HG03571 (cell line): ENCODE measurements at regions not wholly inside any gene's neighbourhood (a gene's known extent, or its start where the extent isn't known, plus 50 kb on each side); places are given as distances from the start of the nearest gene placed in this dataset.

Source experiments
- ATAC-seq: cut with Tn5 transposase; IDR thresholded peaks from one replicate; pipeline ENCODE4 v1.9.1; 2021; ENCODE audit not compliant: unreplicated experiment

DNA sequence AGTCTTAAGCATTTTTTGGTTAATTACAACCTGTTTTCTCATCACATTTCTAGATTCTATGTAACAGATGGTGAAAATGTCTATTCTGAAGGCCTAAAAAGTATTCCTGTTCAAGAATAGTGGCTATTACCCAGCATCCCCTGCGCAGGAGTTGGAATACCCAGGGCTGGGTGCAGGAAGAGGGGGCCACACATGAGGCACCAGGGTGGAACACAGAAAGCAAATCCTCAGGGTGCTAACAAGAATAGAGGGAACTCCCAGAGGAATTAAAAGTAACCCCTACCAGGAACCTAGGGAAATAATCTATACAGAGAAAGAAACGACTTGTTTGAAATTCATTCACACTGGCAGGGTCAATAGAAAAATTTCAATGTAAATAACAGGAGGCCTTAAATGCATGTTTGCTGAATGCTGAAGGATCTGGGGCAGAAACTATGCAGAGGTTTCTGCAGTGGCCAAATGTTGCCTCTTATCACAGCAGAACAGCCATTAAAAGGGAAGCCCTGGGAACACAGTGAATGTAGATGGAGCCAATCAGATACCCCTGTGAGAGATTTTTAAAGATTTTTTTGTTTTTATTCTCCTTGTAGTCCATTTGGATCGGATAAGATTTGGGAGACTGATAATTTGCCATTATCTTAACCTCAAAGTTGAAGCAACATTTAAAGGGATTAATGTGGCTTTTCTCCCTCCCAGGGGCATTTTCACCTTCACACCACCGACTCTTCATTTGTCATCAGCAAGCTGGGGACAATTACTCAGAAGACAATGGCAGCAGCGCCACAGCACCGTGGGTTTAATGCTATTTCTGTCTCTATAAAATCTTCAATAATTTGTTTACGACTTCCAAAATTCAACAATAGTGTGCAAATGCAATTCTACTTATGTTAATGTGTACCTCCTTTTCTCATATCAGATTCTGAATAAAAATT is 196.0 kb upstream of the PSMD7 start:
- no peak for ATAC-seq

DNA sequence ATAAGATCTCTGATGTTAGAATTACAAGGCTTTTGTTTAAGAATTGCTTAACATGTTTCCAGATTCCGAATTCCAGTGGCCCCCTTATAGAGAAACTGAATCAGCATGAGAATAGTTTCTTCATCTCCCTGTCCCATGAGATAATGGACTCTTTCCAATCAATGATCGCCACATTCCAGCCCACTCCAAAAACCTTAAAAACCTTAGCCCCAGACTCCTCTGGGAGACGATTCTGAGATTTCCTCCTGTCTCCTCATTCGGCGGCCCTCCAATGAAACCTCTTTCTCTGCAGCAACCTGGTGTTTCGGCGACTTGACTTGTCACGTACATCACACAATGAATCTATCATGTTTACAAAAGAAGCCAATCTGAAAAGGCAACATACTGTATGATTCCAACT is 197.1 kb upstream of the PSMD7 start:
- ATAC-seq, result no peak

DNA sequence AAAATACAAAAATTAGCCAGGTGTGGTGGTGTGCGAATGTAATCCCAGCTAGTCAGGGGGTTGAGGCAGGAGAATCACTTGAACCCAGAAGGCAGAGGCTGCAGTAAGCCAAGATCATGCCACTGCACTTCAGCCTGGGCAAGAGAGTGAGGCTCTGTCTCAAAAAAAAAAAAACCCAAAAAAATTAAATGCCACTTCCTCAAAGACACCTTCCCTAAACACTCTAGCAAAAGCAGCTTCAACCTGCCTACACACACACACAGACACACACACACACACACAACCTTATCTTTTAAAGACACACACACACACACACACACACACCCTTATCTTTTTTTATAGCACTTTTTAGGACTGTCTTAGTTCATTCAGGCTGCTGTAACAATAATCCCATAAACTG is 201.7 kb upstream of the PSMD7 start:
- ATAC-seq, result no peak

DNA sequence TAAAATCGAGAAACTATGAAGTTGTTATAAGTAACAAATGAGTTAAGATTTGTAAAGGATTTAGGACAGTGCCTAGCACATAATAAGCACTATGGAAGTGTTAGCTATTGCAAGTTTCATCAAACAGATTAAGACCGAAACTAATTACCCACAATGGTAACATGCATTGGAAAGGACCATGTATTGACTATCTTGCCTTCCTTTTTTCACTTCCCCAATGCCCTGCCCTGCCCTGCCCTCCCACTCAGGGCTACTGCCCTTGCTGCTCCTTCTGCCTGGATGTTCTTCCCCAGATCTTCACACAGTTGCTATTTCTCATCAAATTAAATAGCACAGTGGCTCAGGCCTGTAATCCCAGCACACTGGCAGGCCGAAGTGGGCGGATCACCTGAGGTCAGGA is 202.1 kb upstream of the PSMD7 start:
- peak; percentile 59 for ATAC-seq

DNA sequence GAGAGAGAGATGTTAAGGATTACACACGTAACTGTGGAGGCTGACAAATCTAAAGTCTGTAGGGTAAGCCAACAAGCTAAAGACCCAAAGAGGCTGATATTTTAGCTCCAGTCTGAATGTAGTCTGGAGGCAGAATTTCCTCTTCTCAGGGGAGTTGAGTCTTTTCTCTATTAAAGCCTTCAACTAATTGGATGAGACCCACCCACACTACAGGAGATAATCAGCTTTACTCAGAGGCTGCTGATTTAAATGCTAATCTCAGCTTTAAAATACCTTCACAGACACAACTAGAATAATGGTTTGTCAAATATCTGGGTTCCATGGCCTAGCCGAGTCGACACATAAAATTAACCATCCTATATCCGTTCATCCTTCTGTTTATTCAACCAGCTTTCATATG is 204.3 kb upstream of the PSMD7 start:
- ATAC-seq, result no peak

DNA sequence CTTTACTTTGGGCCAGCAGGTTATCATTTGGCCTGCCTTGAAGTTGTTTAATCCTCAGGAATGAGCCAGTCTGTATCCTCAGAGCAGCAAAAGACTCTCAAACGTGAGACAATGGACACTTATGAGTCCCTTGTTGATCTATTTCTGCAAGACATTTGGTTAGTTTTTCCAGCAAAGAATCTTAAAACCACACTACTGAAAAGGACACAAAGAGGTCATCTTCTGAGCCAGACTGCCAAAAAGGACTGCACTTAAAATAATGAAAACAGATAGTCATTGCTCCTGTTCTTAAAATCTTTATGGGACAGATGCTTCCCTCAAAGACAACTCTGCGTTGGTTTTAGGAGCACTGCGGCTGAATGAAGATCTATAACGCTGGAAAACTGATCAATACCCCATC is 205.7 kb upstream of the PSMD7 start:
- ATAC-seq, result no peak

DNA sequence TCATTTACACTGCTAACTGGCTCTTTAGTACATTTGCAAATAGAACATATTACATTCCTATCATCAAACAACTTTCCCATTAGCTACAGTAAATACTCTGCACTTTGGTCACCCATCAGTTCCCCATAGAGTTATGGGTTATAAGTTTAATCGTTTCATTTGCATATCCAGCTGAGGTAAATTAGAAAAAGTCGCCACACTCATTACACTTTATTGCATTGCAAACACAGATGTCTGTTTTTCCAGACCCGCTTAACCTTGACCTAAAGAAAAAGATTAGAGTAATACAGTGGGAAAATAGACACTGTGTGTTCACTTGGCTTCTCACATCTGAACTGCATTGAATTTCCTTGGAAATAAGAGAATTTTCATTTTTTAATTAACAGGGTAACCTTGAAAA is 213.1 kb upstream of the PSMD7 start:
- no peak for ATAC-seq

DNA sequence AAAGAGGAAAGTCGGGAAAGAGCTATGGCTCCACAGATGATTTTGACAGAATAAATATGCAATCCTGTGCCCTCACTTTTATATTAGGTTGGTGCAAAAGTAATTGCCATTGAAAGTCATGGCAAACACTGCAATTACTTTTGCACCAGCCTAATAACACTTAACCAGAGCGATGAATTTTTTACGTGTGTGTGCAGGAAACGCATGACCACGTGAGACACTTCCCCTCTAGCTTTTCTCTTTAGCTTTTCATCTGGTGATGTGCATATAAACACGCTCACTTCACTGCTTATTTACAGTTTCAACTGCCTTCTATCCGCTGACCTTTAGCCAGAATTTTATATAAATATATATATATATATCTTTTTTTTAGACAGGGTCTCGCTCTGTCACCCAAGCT is 216.3 kb upstream of the PSMD7 start:
- no peak for ATAC-seq

DNA sequence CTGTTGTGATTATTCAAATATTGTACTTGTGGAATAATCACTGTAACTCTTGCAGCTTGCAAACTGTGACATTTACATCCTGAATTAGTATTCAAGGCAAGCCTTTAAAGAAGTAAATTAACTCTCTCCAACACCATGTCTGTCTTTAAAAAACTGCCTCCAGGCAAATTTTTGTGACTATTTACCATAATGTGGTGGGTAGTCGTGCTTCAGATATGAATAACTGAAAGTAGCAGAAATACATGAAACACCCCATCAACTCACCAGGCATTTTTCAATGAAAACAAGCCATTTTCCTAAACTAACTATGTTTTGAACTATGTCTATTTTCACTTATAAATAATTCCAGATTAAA is 217.4 kb upstream of the PSMD7 start:
- ATAC-seq, result peak; percentile 57

DNA sequence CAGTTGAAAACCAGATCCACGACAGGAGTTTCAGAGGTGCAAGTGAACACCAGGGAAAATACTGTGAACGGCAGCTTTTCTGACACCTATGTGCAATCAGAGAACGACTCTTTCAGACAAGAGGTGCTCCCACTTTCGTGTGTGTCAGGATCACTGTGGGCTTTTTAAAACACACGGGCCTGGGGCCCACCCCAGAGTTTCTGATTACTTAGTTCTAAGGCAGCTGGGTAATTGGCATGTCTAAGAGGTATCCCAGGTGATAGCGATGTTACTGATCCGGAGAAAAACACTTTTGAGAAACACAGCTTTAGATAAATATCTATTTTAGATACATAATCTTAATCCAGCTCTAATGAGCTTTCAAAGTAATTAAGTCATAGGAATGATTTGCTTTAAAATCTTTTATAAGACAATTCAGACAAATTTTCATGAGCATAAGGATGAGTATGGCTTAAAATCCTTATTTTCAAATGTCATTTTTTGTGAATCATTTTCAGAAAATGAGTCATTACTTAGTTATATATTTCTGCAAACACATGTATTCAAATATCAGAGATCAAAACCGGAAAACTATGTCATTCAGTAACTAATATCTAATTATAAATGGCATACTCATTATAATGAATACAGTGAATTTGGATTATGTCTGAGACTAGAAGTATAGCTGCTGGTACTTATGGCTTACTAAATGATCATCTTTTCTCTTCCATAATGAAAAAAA is 217.9 kb upstream of the PSMD7 start:
- peak; percentile 68 for ATAC-seq

DNA sequence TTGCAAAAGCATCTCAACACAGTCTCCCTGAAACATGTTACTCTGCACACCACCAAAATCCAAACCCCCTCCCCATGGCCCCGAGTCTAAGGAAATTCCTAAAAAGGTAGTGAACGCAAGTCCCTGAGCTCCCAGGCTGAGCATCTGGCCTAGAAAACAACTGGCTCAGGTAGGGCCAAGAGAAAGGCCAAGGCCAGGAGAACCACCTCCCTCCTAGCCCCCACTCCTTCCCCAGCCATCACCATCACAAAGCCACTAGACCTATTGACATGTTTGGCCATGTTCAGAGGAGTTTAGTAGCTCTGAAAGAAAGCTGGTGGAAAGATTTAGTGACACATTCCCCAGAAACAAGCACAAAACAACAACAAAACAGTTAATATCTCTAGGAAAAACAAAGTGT is 220.0 kb upstream of the PSMD7 start:
- no peak for ATAC-seq

DNA sequence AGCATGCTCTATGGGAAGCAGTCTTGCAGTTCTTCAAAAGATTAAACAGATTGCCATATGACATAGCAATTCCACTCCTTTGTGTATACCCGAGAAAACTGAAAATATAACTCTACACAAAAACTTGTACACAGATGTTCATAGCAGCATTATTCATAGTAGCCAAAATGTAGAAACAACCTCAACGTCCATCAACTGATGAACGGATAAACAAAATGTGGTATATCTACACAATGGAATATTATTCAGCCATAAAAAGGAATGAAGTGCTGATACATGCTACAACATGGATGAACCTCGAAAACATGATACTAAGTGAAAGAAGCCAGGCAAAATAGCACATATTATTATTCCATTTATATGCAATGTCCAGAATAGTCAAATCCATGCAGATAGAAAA is 221.2 kb upstream of the PSMD7 start:
- no peak for ATAC-seq

DNA sequence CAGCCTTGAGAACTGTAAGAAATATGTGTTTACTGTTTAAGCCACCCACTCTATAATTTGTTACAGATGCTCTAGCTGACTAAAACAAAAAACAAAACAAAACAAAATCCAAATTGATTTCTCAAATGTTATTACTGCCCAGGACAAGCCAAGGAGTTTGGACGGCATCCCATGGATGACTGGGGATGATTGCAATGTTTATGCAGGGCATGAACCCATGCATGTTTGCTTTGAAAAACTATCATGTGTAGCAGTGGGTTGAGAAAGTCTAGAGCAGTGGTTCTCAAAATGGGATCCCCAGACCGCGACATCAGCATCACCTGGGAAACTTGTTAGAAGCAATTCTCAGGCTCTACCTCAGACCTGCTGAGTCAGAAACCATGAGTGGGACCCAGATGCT is 223.2 kb upstream of the PSMD7 start:
- ATAC-seq, result no peak

DNA sequence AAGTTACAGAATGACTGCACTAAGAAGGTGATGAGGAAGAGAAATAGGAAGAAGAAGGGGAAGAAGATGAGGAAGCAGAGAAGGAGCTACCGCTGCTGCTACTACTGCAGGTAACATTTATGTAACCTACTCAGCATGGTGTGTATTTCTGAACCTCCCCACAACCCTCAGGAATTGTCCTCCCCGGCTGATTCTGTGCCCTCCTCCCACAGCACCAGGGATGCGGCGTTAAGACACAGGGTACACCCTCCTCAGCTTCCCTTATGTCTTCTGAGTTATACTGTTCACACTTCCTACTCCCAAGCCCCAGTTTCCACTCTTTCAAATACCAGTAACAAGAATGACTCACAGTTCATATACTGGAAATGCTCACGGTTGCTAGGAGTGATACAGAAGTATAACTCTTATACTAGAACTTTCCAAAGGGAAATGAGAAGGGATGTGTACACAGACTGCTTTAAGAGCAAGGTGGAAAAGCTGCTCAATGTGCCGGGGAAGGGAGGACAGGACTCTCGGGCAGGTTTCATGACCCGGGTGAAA is 224.5 kb upstream of the PSMD7 start:
- ATAC-seq, result no peak

DNA sequence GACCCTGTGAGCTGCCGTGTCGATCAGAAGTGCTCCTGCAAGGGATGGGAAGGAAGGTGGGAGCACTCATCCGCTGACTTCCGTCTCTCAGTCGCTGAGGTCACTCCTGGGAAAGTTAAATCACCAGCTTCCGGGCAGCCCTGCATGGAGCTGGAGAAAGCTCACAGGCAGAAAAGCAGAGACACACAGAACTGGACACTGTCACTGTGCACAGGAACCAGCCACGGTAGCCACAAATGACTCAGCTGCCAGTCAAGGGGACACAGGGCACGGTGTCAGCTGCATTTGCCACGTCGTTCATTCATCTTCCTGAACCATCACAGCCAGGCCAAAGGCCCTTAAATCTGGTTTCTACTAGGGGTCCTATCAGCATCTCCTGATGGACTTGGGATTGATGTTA is 226.4 kb upstream of the PSMD7 start:
- no peak for ATAC-seq

DNA sequence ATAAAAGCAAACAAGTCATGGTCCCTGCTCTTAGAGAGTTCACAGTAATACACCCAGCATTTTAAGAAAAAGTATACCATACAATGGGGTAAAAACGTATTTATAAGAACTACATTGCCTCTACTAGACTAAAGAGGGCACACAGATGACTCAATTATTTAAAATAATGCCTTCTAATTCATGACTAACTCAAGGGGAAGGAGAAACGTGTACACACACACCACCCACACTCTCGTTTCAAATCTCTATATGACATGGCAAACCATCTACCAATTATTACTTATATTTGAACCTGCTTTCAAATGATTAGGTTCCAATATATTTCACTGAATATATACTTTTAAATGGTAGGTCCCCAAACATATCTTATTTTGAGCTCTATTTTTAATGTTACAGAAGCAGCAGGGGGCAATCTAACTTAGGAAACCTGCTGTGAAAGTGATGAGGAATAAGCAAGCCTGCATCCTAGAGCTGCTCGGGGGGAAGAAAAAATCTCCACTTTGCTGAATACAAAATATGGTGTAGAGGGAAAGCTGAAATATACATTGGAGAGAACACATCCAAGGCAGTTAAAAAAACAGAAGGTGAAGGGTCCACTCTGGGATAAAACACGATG is 232.4 kb upstream of the PSMD7 start:
- ATAC-seq, result no peak

DNA sequence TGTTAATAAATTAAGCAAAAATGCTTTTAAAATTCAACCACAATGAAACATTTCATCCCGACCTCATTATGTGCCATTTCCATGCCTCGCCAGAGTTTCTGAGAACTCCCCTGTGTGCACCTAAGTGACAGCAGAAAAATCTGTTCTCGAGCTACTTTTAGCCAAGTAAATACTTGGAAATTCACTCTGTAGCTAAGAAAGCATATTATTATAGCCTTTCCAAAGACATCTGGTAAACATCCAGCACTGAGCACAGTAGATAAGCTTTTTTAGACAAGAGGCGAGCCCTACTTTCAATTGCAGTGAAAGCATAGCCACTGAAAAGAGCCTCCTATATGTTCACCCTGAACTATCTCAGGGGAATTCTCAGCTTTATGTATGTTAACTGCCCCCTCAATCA is 242.8 kb upstream of the PSMD7 start:
- no peak for ATAC-seq

DNA sequence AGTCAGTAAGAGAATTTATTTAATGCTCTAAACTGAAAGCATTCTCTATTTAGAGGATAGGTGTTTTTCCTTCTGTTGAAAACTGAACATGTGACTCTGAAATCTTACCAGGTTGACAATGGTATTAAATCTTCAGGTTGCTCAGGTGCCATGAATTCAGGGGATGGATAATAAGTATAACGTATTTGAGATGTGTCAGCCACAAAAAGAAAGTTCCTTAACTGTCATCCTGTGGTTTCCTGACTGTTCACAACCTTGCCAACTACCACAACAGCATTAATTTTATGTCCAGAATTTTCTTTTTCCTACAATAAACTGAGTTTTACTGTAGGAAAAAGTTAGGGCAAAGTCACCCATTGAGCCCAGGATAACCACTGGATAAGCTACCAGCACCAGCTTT is 243.3 kb upstream of the PSMD7 start:
- ATAC-seq, result no peak

DNA sequence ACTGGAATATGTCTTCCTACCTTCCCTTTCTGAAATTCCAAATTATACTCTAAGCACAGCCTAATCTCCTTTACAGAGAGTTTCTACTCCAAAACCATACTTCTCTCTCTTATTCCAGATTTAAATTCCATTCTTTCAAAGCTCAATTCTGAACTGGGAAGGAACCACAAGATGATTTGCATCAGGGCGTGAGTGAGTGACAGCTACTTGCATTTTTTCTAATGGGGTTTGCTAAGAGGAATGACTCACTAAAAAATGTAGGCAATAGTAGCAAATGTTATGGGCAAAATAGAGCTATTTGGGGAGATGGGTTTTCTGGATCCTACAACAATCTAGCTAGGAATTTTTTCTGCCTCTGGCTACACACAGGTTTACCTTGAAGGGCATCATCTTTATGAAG is 244.6 kb upstream of the PSMD7 start:
- no peak for ATAC-seq

DNA sequence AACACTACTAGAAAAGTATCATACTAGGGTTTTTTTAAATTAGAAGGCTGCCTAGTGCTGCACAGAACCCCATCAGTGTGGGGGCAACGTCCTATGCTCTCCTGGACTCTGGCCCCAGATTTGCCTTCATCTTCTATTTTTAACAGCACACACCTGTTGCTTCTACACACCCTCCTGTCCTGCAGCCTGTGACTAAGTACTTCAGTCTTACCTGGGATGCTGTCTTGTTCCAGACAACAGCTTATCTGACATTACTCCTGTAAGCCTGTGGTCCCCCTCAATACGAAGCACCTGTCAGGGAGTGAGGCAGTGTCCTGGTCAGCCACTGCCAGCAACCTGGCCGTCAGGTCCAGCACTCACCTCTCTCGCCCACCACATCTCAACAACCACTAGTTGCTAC is 247.6 kb upstream of the PSMD7 start:
- no peak for ATAC-seq

DNA sequence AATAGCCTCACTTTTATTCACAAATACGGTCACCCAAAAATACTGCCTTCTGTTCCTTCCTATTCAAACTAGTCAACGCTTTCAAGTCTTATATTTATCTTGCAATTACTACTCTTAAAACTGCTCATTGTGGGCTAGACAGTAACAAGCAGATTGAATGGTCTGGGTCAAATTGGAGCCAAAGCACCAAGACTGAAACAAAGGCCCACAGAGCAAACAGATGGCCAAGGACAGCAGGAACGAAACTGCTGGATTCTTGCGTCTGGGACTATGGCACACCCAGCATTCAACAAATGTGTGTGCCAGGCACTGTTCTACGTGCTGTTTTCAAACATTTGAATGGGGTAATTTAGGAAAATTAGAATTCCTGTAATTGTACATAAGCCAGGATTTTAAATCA is 250.1 kb upstream of the PSMD7 start:
- no peak for ATAC-seq

DNA sequence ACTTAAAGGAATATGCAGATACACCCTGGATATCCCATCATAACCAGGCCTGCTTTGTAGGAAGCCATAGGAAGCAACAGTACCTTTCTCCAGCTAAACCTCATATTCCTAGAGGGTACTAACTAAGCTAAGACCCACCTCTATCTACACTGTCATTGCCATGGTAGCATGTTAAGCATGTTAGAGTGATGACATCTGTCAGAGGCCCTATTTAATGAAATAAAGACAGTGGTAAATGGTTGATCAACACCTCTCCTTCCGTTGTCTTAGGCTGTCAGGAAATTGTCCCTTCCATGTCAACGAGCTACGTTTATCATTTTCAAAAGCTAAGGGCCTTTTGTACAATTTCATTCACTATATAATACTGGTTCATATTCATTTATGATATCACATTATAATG is 251.1 kb upstream of the PSMD7 start:
- no peak for ATAC-seq
